ENCODE measurements at regions not wholly inside any gene's neighbourhood (a gene's known extent, or its start where the extent isn't known, plus 50 kb on each side); places are given as distances from the start of the nearest gene placed in this dataset.

DNA sequence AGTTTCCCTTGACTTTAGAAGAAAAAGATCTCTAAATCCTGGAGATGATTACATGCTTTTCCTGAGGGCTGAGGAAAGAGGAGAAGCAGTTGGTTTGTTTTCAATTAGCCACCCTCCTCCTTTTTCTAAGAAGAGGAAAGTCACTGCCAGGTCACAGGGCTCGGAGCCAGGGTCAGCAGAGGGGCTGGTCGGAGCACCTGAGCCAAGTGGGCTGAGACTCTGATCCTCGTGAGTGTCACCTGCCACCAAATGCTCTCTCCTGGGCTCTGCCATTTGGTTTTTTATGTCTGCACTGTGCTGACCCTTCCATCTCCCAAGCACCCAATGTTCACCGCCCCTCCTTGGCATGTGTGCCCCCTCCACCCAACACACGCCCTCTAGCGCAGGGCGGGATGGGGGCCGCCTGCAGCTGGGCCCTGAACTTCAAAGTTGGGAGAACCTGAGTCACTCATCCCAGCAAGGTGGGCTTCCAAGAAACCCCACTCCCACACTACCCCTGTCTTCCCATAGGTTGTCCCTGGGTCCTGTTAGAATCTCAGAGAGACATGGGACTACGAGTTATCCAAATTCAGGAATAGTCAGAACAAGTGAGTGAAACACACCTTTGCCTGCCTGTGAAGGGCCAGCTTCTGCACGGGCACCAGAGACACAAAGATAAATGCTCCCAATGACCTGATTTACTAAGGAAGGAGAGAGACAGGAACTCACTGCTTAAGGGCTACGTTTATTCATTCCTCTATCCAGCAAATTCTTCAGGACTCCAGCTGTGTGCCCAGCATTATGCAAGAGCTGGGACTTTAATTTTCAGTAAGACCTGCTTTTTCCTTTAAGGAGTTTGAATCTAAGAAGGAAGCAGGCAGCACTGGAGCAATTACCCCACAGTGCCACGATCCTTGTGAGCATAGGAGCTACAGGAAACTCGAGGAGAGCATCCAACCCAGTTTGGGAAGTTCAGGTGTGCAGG lies 127.5 kb downstream of the RHOU start:
- DNase-seq (ENCODE audit: low spot score): no peak

GRCh38 chr1:228863776-228864175 lies 128.5 kb downstream of the RHOU start:
- no peak for DNase-seq (ENCODE audit: low spot score)
- in situ Hi-C loops (cut with HindIII; ENCODE audit: low sequenced_read_pairs): no loop called here

More for the DNA sequence above, 127.5 kb downstream of the RHOU start:
- in situ Hi-C loops (cut with HindIII; ENCODE audit: low sequenced_read_pairs): no loop called here

DNA sequence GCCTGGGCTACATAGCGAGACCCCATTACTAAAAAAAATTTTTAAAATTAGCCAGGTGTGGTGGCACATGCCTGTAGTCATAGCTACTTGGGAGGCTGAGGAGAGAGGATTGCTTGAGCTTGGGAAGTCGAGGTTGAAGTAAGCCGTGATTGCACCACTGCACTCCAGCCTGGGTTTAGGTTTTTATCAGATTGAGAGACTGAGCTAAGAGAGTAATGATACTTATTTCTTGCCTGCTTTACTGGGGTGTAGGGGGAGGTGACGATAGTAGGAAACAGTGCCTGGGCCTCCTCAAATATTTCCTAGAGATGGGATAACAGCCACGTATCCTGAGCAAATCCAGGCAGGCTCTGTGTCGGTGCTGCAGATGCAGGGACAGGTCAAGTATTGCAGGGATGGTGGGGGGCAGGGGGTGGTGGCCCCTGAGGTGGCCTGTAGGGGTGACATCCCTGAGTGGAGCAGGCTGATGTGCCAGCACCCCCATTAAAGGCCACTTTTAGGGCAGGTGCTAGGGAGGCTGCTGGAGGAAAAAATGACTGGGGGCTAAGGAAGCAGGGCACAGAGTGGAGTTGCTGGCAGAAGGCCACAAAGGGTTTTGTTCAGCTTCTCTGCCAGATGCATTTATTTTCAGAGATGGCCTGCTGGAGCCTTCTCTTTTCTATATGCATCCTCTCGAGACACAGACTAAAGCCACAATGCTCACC lies 130.5 kb downstream of the RHOU start:
- in situ Hi-C loops (cut with HindIII; ENCODE audit: low sequenced_read_pairs): no loop called here

GRCh38 chr1:228866468-228866867 lies 131.2 kb downstream of the RHOU start:
- DNase-seq (ENCODE audit: low spot score): no peak
- in situ Hi-C loops (cut with HindIII; ENCODE audit: low sequenced_read_pairs): no loop called here

More for the DNA sequence above, 130.5 kb downstream of the RHOU start:
- no peak for DNase-seq (ENCODE audit: low spot score)

- in situ Hi-C loops (cut with HindIII; ENCODE audit: low sequenced_read_pairs): no loop called here
- no peak for DNase-seq (ENCODE audit: low spot score)
These were observed 132.1 kb downstream of the RHOU start for GRCh38 chr1:228867108-228867950.

GRCh38 chr1:228867951-228868730 lies 132.9 kb downstream of the RHOU start:
- in situ Hi-C loops (cut with HindIII; ENCODE audit: low sequenced_read_pairs): no loop called here
- DNase-seq (ENCODE audit: low spot score): no peak

GRCh38 chr1:228868731-228869024 lies 133.4 kb downstream of the RHOU start:
- no peak for DNase-seq (ENCODE audit: low spot score)
- in situ Hi-C loops (cut with HindIII; ENCODE audit: low sequenced_read_pairs): no loop called here

- DNase-seq (ENCODE audit: low spot score): no peak
- in situ Hi-C loops (cut with HindIII; ENCODE audit: low sequenced_read_pairs): no loop called here
These were observed 134.1 kb downstream of the RHOU start for GRCh38 chr1:228869312-228869824.

DNA sequence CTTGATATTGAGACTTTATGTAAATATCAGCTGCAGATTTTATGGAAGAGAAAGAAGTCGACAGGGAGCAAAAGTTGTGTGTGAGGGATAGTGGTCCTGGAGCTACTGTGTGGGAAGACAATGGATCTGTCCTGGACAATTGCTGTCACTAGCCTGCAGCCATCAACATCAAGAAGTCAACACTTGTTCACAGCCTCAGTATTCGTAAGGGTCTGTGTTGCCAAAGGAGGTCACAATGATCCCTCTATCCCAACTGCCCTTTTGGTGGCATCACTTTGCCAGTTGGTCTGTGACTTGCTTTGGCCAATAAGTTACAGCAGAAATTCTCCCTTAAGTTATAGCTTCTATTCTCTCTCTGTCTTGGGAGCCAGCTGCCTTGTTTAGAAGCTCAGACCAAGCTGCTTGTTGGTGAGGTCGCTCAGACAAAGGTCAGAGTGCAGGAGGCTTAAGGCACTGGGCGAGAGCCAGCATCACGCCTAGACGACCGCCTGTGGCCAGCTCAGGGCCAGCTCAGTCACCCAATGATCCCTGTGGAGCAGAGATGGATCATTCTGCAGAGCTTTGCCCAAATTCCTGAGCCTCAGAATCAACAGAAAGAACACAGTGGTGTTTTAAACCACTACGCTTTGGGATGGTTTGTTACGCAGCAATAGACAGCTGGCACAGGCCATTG lies 134.9 kb downstream of the RHOU start:
- in situ Hi-C loops (cut with HindIII; ENCODE audit: low sequenced_read_pairs): no loop called here
- DNase-seq (ENCODE audit: low spot score): no peak

GRCh38 chr1:228871314-228872061 lies 136.2 kb downstream of the RHOU start:
- in situ Hi-C loops (cut with HindIII; ENCODE audit: low sequenced_read_pairs): no loop called here
- no peak for DNase-seq (ENCODE audit: low spot score)

DNA sequence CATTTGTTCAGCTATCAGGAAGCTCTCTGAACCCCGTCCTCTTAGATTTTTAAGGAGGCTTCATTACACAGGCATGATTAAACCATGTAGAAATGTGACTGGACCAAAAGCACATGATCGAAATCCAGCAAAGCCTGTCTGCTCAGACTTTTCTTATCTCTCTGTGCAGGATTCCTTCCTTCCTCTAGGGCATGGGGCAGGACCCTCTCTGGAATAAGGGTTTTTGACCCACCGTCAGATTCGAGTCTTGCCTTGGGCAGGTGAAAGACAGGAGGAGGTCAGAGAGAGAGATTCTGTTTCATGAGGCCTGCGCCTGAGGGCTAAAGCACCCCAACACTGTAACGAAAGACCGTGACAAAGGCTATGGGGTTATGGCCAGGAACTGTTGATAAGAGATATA lies 136.8 kb downstream of the RHOU start:
- in situ Hi-C loops (cut with HindIII; ENCODE audit: low sequenced_read_pairs): no loop called here
- no peak for DNase-seq (ENCODE audit: low spot score)

GRCh38 chr1:228873709-228874108 lies 138.4 kb downstream of the RHOU start:
- DNase-seq (ENCODE audit: low spot score): no peak
- in situ Hi-C loops (cut with HindIII; ENCODE audit: low sequenced_read_pairs): no loop called here

DNA sequence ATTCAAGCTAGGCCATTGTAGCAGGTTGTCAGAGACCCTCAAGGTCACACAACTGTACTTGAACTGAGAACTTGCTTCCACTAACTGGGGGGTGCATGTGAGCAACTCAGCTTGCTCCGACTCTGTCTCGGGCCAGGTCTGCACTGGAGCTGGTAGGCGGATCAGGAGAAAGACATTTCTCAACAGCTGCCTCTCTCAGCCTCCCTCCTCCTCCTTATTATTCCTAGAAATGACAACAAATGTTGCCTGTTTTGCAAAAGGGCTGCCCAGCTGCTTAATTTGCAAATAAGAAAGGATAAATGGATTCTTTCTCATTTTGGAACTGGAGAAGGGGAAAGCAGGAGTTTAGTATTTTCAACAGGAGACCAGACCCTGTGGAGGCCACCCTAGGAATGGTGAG lies 140.5 kb downstream of the RHOU start:
- in situ Hi-C loops (cut with HindIII; ENCODE audit: low sequenced_read_pairs): no loop called here
- DNase-seq (ENCODE audit: low spot score): no peak

DNA sequence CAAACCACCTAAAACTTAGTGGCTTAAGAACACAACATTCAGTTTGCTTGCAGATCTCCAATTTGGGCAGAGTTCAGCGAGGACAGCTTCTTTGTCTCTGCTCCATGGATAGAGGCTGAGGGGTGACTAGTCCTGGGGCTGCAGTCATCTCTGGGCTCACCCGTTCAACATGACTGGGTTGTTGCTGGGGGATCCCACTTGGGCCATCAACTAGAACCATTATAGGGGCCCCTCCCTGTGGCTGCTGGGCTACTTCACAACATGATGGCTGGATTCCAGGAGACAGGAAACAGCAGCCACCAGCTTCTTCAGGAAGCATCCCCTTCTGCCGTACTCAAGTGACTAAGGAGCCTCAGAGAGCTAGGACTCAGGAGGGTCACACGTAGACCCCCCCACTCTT lies 140.9 kb downstream of the RHOU start:
- DNase-seq (ENCODE audit: low spot score): no peak
- in situ Hi-C loops (cut with HindIII; ENCODE audit: low sequenced_read_pairs): no loop called here

- DNase-seq (ENCODE audit: low spot score): no peak
- in situ Hi-C loops (cut with HindIII; ENCODE audit: low sequenced_read_pairs): no loop called here
These were observed 143.9 kb downstream of the RHOU start for GRCh38 chr1:228879164-228879563.

- in situ Hi-C loops (cut with HindIII; ENCODE audit: low sequenced_read_pairs): no loop called here
- no peak for DNase-seq (ENCODE audit: low spot score)
These were observed 146.9 kb downstream of the RHOU start for GRCh38 chr1:228882041-228882770.
